SK-N-SH (cell line): ENCODE measurements at regions not wholly inside any gene's neighbourhood (a gene's known extent, or its start where the extent isn't known, plus 50 kb on each side); places are given as distances from the start of the nearest gene placed in this dataset.

Experiments used
- CTCF ChIA-PET: fragments of 300-600, 350-600 bp; formaldehyde crosslinking; extraction: SDS; loops from one replicate; lab custom pipeline; 2021; lab: Yijun Ruan, JAX
- POLR2A ChIA-PET: fragments of 350-600 bp; sonication (Branson Sonifier 250); formaldehyde crosslinking; extraction: SDS; loops from one replicate; lab custom pipeline; 2020; ENCODE audit warnings: antibody characterized with exemption, inconsistent platforms; lab: Yijun Ruan, JAX
- DNase-seq: peaks from one replicate; pipeline ENCODE4 v3.0.0; 2012
- H2AFZ ChIP-seq: fragments of 200-600 bp; sonication (generic); 2 replicates; pipeline ENCODE4 v1.8.1; 2016; ENCODE audit warnings: antibody characterized with exemption, mild to moderate bottlenecking, low read depth
- H3F3A ChIP-seq: fragments of 200-600 bp; sonication (generic); replicated peaks from 2 replicates; pipeline ENCODE3; 2016; ENCODE audit warnings: antibody characterized with exemption, mild to moderate bottlenecking; ENCODE audit not compliant: insufficient read depth
- H3K27ac ChIP-seq, 2 experiments: fragments of 200-500 bp in 1 of 2; fragments of 200-600 bp in 1 of 2; sonication (Bioruptor generic) in 1 of 2; sonication (generic), shearing (Covaris generic) in 1 of 2; 2 replicates each; pipeline versions ENCODE4 v1.5.1 to v1.6.1; 2014 to 2016; ENCODE audit warnings: low read depth in 2 of 2, inconsistent platforms in 1 of 2, low read length in 1 of 2, mild to moderate bottlenecking in 1 of 2, mixed read lengths in 1 of 2
- H3K27me3 ChIP-seq: fragments of 200-600 bp; sonication (generic), shearing (Covaris generic); 2 replicates; pipeline ENCODE4 v1.6.1; 2016; ENCODE audit warnings: mixed run types; ENCODE audit not compliant: insufficient read depth
- H3K36me3 ChIP-seq, 2 experiments: fragments of 200-500 bp in 1 of 2; fragments of 200-600 bp in 1 of 2; sonication (Bioruptor generic) in 1 of 2; sonication (generic) in 1 of 2; replicated peaks in 1 of 2; 2 replicates each; pipeline versions ENCODE3 to v1.5.1; 2014 to 2016; ENCODE audit warnings: low read length in 1 of 2, mild to moderate bottlenecking in 1 of 2; ENCODE audit not compliant: insufficient read depth in 2 of 2, control insufficient read depth in 1 of 2
- H3K4me1 ChIP-seq, 2 experiments: fragments of 200-500 bp in 1 of 2; fragments of 200-600 bp in 1 of 2; sonication (Bioruptor generic) in 1 of 2; sonication (generic), shearing (Covaris generic) in 1 of 2; 2 replicates each; pipeline versions ENCODE4 v1.5.1 to v1.6.1; 2014 to 2016; ENCODE audit warnings: low read depth in 1 of 2, low read length in 1 of 2, mixed run types in 1 of 2; ENCODE audit not compliant: insufficient read depth in 2 of 2, control insufficient read depth in 1 of 2
- H3K4me2 ChIP-seq: fragments of 200-600 bp; sonication (generic), shearing (Covaris generic); 2 replicates; pipeline ENCODE4 v1.6.1; 2017; ENCODE audit warnings: mixed run types
- H3K4me3 ChIP-seq, 2 experiments: fragments of 200-500 bp in 1 of 2; fragments of 200-600 bp in 1 of 2; sonication (Bioruptor generic) in 1 of 2; sonication (generic), shearing (Covaris generic) in 1 of 2; 2 replicates each; pipeline versions ENCODE4 v1.5.1 to v1.8.1; 2014 to 2016; ENCODE audit warnings: low read depth in 2 of 2, inconsistent platforms in 1 of 2, low read length in 1 of 2, mild to moderate bottlenecking in 1 of 2, mixed read lengths in 1 of 2, moderate library complexity in 1 of 2
- H3K79me2 ChIP-seq: fragments of 200-600 bp; sonication (generic); 2 replicates; pipeline ENCODE4 v1.8.1; 2017; ENCODE audit warnings: mild to moderate bottlenecking; ENCODE audit not compliant: insufficient read depth
- H3K9ac ChIP-seq: fragments of 200-600 bp; sonication (generic); 2 replicates; pipeline ENCODE4 v1.6.1; 2017; ENCODE audit warnings: mixed run types
- H3K9me2 ChIP-seq: fragments of 200-600 bp; sonication (generic); 2 replicates; pipeline ENCODE4 v1.6.1; 2017; ENCODE audit warnings: mixed run types
- H3K9me3 ChIP-seq: fragments of 200-600 bp; sonication (generic); 2 replicates; pipeline ENCODE4 v1.6.1; 2017; ENCODE audit warnings: mixed run types, mild to moderate bottlenecking, moderate library complexity
- H4K20me1 ChIP-seq: fragments of 200-600 bp; sonication (generic); 2 replicates; pipeline ENCODE4 v1.6.1; 2017; ENCODE audit warnings: mild to moderate bottlenecking, mixed run types; ENCODE audit not compliant: insufficient read depth
- EZH2phosphoT487 ChIP-seq: fragments of 200-600 bp; sonication (generic); IDR thresholded peaks from 2 replicates; pipeline ENCODE4 v1.6.1; 2017; ENCODE audit warnings: low read depth, mixed run types, mild to moderate bottlenecking, antibody characterized with exemption, moderate library complexity, borderline replicate concordance
- FOSL2 ChIP-seq: IDR thresholded peaks from 2 replicates; pipeline ENCODE4 v1.4.0; 2012; ENCODE audit warnings: low read depth, mild to moderate bottlenecking, moderate library complexity, borderline replicate concordance
- FOXJ3 ChIP-seq: sonication (generic); formaldehyde crosslinking; IDR thresholded peaks from 2 replicates; pipeline ENCODE4 v1.5.1; 2020; ENCODE audit warnings: mild to moderate bottlenecking, missing genetic modification reagents
- GABPA ChIP-seq: IDR thresholded peaks from 2 replicates; pipeline ENCODE4 v1.4.0; 2012; ENCODE audit warnings: low read depth, mild to moderate bottlenecking
- JUND ChIP-seq: IDR thresholded peaks from 2 replicates; pipeline ENCODE4 v1.4.0; 2012
- MAX ChIP-seq: IDR thresholded peaks from 2 replicates; pipeline ENCODE4 v1.4.0; 2012; ENCODE audit warnings: low read depth
- REST ChIP-seq: IDR thresholded peaks from 2 replicates; pipeline ENCODE4 v1.6.1; 2012; ENCODE audit warnings: mild to moderate bottlenecking, low read depth, low read length, moderate library complexity
- SMC3 ChIP-seq: IDR thresholded peaks from 2 replicates; pipeline ENCODE4 v1.6.1; 2012; ENCODE audit warnings: low read depth, low read length, improper control_type of control experiment
- TCF12 ChIP-seq: IDR thresholded peaks from 2 replicates; pipeline ENCODE4 v1.4.0; 2012
- USF1 ChIP-seq: IDR thresholded peaks from 2 replicates; pipeline ENCODE4 v1.4.0; 2012; ENCODE audit warnings: low read depth, borderline replicate concordance
- USF2 ChIP-seq: fragments of 150-350 bp; IDR thresholded peaks from 2 replicates; pipeline ENCODE4 v1.6.1; 2017; ENCODE audit warnings: antibody characterized with exemption, low read length, low read depth, borderline replicate concordance
- YY1 ChIP-seq: IDR thresholded peaks from 2 replicates; pipeline ENCODE4 v1.4.0; 2012; ENCODE audit warnings: low read depth, mild to moderate bottlenecking
- ZBTB33 ChIP-seq: IDR thresholded peaks from 2 replicates; pipeline ENCODE4 v1.4.0; 2012; ENCODE audit warnings: low read depth, borderline replicate concordance
- WGBS: methylation state at CpG from one replicate; pipeline ENCODE4 v1.1.6; 2017; ENCODE audit warnings: low lambda C conversion rate; 5-methylcytosine and 5-hydroxymethylcytosine counted together

- Histone ChIP-seq H3K27me3 (no peaks in the 10 kb centered on the region; the same call in 1 of the 2 replicates), H3K79me2 (no peaks in the 10 kb centered on the region), H3K9me3 (no peaks in the 10 kb centered on the region), H3K9me2 (no peaks in the 10 kb centered on the region), H3K4me1 (no peaks in the 10 kb centered on the region), H3K4me3 (no peak overlapping the region), H3K4me2 (no peak overlapping the region), H2AFZ (no peak overlapping the region), H3K36me3 (no peaks in the 10 kb centered on the region), H3K9ac (no peak overlapping the region), H4K20me1 (no peaks in the 10 kb centered on the region), H3F3A (no peaks in the 10 kb centered on the region), H3K27ac (no peak overlapping the region)
- POLR2A ChIA-PET = no interaction called here
- CTCF ChIA-PET = no interaction called here
- TF ChIP-seq USF2 (no peak), YY1 (no peak), REST (no peak), JUND (no peak), TCF12 (no peak), FOXJ3 (CRISPR knock-in tag) (no peak), SMC3 (no peak), GABPA (no peak), EZH2phosphoT487 (no peak), USF1 (no peak), MAX (no peak), FOSL2 (no peak)
- DNase-seq = no peak
- WGBS = 55% methylated on average over 4 of the region's 4 CpGs
Measured at GRCh38 chr9:108264093-108264492, 591.7 kb downstream of the ACTL7B start.

GRCh38 chr9:108262836-108263235 lies 593.0 kb downstream of the ACTL7B start:
- Histone ChIP-seq H3K27me3 (no peaks in the 10 kb centered on the region; the same call in 1 of the 2 replicates), H2AFZ (no peak overlapping the region), H3K27ac (no peak overlapping the region), H3K79me2 (no peaks in the 10 kb centered on the region), H4K20me1 (no peaks in the 10 kb centered on the region), H3F3A (no peaks in the 10 kb centered on the region), H3K4me2 (no peak overlapping the region), H3K9me2 (no peaks in the 10 kb centered on the region), H3K4me1 (no peaks in the 10 kb centered on the region), H3K4me3 (no peak overlapping the region), H3K36me3 (no peaks in the 10 kb centered on the region), H3K9me3 (no peaks in the 10 kb centered on the region), H3K9ac (no peak overlapping the region)
- WGBS = 79% methylated on average over 9 of the region's 9 CpGs
- POLR2A ChIA-PET = no interaction called here
- DNase-seq = no peak
- no peak for TF ChIP-seq ZBTB33
- CTCF ChIA-PET = no interaction called here
